ENCODE measurements at regions not wholly inside any gene's neighbourhood (a gene's known extent, or its start where the extent isn't known, plus 50 kb on each side); places are given as distances from the start of the nearest gene placed in this dataset.
"Not testable (repeated sequence)": the region's sequence is repeated elsewhere in the genome, so short reads cannot be mapped to it uniquely, and the experiment has no call there.

DNA sequence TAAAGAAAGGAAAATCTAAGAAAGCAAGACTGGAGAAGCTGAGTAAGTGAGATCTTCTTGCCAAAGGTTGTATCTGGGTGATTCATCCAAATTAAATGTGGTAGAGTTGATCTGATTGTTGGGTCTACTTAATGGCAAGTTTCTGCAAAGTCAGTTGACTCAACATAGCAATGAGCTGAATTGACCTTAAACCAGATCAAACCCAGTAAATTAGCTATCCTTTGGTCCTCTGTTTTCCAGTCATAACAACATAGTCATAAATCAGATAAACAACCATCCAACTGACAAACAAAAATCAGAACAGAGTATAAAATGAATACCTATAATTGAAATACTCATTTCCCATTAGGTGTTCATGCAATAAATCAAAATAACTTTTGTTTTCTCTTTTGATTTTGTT, 142.6 kb upstream of the CFAP20DC start:
- no peak for DNase-seq (ENCODE audit: low read depth)

DNA sequence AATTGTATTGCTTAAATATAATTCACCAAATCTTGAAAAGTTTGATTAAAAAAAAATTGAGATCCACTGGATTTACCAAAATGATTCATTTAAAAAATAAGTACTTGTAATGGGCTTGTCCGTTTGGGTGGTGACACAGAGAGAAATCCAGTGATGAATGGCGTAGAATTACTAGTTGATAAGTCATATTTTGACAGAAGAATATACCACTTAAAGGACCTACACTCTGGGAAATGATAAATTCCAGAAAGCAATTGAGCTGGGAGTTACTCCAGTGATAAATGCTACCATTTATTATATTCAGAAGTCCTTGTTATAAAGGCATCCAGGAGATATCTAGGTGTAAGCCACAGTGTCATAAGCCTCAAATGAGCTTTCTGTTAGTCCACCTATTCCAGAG, 141.8 kb upstream of the CFAP20DC start:
- no peak for DNase-seq (ENCODE audit: low read depth)

DNA sequence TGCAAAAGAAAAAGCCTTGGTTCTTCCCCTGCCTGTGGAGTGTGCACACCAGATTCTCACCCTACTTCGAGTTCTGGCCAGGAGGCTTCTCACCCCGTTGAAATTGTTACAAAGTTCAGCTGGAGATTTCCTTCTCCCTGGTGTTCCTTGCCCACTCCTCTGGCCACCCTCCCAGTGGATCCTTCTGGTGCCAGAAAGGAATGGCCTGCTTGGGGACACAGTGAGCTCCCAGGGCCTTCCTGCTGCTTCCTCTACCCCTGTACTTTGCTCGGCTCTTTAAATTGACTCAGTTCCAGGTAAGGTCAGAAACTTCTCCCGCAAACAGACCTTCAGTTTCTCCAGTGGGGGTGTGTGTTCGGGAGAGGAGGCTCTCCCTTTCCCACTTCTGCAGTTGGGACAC, 140.1 kb upstream of the CFAP20DC start:
- no peak for DNase-seq (ENCODE audit: low read depth)

DNA sequence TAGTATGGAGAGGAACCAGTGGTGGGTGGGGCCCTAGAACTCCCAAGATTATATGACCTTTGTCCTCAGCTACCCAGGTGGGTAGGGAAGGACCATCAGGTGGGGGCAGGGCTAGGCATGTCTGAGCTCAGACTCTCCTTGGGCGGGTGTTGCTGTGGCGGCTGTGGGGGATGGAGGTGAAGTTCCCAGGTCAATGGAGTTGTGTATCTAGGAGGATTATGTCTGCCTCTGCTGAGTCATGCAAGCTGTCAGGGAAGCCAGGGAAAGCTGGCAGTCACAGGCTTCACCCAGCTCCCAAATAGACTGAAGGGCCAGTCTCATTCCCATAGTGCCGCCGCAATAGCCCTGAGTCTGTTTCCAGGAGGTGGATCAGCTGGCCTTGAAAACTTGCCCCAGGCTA, 139.7 kb upstream of the CFAP20DC start:
- no peak for DNase-seq (ENCODE audit: low read depth)

DNA sequence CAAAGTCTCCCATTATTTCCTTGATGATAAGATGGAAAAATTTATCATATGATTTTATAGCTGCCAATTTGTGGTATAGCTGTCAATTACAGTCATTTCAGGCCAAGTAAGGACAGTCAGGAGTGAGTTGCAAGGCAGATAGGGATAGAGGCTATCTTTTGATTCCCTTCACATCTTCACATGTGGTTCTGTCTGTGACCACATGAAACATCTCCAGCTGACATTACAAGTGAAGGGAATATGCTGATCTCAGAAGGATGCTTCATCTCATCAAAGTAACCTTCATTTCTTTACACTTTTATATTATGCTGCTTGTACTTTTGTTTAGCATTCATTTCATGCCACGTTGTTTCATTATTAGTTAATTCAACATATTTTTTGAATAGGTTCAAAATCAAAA, 136.9 kb upstream of the CFAP20DC start:
- DNase-seq (ENCODE audit: low read depth): no peak

DNA sequence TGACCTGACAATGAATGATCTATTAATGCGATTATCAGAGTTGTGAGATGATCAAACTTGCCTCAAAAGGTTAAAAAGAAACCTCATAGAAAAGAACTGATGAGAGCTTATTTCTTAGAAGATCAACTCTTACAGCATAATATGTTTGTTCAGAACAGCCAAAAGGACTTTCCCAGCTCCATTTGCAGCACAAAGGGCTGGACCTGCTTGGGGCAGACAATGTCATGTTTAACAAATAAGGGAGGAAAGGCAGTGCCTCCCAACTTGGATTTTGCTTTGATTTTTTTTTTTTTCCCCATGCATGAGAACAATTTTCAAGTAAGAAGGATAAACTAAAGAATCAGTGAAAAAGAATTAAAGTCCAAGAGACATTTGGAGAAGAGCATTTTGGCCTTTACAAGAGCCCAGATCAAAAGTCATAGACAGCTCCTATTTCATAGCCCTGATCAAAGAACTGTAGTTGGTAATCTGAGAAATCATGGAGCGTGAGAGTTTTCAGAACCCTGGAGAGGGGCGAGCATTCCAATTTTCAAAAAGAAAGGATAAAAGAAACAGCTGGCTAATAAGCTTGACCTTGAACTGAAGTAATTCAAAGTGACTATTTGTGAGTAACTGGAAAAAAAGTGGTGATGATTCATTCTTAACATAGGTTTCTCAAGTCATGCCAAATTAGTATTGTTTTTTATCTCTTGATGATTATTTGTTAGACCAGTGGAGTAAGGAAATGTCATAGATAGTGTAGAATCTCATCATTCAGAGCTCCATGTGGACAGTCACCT, 136.0 kb upstream of the CFAP20DC start:
- DNase-seq (ENCODE audit: low read depth): no peak

DNA sequence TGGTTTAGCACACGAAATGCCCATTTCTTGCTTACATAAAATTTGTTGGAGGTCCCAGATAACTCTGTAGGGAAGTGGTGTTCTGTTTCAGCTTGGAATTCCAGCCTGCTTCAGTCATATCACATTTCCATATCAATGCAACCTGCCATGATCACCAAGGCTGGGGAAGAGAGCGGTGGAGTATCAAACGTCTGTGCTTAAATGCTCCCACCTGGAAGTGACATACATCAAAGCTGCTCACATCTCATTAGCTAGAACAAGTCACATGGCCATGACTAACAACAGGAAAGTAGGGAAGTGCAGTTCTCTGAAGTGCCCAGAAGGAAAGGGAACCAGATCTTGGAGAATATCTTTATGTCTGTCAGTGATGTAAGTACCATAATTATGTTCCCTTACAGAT, 130.2 kb upstream of the CFAP20DC start:
- no peak for DNase-seq (ENCODE audit: low read depth)

DNA sequence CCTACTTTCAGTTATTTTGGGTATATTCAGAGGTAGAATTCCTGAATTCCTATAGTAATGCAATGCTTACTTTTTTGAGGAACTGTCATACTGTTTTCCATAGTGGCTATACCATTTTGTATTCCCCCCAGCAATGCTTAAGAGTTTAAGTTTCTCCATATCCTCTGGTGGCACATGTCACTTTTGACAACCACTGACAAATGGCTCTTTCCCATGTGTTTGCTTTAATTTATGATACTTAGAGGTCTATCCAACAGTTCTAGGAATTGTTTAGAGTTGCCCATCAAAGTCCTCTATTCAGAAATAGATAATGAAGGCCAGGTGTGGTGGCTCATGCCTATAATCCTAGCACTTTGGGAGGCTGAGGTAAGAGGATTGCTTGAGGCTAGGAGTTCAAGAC, 128.9 kb upstream of the CFAP20DC start:
- DNase-seq (ENCODE audit: low read depth): no peak

DNA sequence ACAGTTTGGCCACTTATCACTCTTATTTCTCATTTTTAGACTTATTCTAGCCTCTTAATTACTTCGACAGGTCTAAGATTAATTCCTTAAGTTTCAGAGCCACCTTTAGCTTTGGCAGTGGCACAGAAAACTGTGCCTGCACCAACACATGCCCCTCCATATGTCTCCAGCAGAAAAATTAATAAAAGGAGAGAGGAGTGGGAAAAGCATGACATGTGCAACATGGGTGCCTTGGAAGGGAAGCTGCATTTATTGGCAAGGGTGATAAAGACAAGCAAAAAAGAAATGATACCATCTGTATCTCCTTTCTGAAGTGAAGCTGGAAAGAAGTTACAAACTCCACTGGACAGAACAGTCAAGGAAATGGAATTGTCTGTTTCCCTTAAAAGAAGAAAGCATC, 121.7 kb upstream of the CFAP20DC start:
- no peak for DNase-seq (ENCODE audit: low read depth)

DNA sequence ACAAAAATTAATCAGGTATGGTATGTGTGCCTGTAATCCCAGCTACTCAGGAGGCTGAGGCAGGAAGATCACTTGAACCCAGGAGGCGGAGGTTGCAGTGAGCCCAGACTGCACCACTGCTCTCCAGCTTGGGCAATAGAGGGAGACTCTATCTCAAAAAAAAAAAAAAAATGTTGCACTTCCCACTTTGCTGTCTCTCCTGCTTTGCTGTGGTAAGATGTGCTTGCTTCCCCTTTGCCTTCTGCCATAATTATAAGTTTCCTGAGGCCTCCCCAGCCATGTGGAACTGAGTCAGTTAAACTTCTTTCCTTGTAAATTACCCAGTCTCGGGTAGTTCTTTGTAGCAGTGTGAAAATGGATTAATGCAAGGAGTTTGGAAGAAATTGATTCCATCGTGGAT, 120.3 kb upstream of the CFAP20DC start:
- not testable (repeated sequence) for DNase-seq (ENCODE audit: low read depth)

DNA sequence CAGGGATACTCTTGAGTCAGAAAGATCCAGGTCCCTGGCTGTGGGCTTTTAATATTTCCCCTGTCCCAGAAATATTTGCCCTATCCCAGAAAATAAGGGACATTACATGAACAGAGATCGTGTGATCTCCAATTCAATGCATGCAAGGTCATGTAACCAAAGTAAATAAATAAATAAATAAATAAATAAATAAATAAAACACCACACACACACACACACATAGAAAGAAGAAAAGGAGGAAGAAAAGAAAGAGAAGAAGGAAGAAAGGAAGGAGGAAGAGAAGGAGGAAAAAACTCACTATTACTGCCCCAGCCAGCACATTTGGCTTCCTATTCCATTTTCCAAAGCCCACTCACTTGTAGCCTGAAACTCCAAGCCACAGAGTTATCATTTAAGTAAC, 117.9 kb upstream of the CFAP20DC start:
- no peak for DNase-seq (ENCODE audit: low read depth)

DNA sequence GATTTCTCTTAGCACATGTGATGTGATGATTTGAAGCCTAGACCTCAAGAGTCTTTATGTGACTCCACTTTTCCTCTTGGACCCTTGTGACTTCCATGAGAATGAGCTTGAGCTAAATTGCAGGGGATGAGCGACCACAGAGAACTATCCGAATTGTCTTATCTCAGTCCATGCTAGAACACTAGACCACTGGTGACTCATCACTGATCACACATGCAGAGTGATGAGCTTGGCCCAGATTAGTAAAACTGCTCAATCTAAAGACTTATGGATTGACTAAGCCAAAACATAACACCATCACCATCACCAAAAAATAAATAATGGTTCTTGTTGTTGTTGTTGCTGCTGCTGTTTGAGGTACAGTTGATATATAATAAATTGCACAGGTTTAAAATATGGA, 114.1 kb upstream of the CFAP20DC start:
- no peak for DNase-seq (ENCODE audit: low read depth)

DNA sequence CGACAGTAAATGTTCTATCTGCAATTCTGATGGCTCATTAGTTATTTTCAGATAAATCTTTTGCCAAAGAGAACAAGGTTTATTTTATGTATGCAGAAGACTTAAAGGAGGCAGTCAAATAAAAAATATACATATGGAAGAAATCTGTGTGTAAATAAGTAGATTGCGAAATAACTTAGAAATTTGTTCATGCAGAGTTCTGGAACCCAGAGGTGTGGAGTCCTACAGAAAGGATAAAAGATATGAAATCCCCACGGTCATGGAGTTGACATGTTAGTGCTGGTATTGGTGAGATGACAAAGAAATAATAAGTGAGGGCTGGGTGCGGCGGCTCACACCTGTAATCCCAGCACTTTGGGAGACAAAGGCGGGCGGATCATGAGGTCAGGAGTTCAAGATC, 111.2 kb upstream of the CFAP20DC start:
- DNase-seq (ENCODE audit: low read depth): no peak

DNA sequence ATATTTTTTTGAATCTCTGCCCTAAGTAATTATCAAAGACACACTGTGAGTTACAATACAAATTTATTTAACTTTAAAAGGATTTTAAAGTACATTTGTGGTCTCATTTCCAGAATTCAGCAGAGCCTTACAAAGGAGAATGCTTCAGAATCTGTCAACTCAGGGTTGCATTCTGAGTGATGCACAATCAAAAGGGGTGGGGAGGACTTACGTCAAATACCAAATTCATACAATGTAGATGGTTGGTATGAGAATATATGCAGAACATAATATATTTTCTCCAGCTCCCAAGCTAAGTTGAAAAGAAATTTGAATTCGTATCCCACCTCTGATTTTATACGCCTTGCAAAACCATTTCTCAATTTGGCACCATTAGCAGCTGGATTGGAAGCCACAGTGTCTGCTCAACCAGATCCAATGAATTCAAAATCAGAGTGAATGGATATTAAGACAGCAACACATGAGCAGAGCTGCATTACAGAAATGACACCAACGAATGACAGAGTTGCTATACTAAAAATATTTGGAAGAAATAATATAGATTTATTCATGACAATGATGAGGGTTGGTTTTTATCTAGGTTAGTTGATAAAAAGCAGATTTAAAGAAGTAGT, 110.4 kb upstream of the CFAP20DC start:
- DNase-seq (ENCODE audit: low read depth): no peak

DNA sequence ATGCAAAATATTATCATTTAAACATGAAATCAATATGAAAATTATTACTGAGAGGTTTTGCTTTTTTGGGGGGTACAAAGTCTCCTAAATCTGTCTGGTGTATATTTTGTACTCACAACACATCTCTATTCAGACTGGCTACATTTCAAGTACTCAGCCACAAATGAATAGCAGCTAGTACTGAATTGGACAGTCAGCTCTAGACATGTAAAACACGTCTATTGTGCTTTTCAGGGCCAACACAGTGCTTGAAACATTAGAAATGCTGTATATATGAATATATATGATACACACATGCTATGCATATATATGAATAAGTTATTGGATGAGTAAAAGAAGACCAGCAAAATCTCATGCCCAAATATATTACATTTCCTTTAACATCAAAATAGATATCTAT, 103.8 kb upstream of the CFAP20DC start:
- no peak for DNase-seq (ENCODE audit: low read depth)

DNA sequence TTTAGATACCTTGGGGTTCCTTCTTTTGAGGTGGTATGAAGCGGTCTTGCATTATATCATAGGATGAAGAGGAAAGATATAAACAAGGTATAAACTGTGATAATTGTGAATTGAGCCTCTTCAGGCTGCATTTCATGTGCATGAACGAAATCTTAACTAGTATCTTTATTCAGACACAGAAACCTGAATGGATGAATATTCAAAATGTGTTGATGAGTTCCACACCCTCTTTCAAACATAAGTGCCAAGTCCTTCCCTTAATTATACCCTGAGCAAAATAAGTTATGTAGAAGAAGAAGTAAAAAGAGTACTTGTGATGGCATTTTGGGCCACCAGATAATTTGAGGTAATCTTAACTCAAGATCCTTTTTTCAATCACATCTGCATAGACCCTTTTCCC, 103.1 kb upstream of the CFAP20DC start:
- DNase-seq (ENCODE audit: low read depth): no peak

DNA sequence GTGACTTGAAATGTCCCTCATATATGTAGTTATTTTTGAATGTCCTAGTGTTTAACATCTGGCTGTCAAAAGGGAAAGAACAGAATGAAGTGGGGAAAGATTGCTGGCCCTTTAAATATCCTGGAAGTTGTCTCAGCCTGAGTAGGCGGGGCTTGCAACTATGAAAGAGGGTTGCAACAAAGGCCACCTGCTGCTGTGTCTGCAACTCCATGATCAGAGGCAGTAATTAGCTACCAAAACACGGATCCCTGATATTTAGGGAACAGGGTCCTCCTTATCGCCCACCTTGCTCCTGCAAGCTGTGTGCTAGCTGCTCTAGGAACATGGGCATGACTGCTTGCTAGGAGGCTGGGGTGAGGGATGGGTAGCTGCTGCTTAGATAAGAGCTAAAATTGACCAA, 100.2 kb upstream of the CFAP20DC start:
- no peak for DNase-seq (ENCODE audit: low read depth)

DNA sequence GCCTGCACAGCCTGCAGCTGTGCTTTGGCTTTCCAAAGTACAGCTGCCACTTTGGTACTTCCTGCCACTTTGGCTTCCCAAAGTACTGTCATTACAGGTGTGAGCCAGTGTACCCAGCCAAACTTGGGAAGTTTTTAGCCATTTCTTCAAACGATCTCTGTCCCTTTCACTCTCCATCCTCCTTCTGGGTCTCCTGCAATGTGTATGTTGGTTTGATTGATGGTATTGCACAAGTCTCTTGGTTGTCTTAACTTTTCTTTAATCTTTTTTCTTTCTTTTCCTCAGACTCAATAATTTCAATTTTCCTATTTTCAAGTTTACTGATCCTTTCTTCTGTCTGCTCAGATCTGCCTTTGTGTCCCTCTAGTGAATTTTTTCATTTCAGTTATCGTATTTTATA, 99.3 kb upstream of the CFAP20DC start:
- no peak for DNase-seq (ENCODE audit: low read depth)

DNA sequence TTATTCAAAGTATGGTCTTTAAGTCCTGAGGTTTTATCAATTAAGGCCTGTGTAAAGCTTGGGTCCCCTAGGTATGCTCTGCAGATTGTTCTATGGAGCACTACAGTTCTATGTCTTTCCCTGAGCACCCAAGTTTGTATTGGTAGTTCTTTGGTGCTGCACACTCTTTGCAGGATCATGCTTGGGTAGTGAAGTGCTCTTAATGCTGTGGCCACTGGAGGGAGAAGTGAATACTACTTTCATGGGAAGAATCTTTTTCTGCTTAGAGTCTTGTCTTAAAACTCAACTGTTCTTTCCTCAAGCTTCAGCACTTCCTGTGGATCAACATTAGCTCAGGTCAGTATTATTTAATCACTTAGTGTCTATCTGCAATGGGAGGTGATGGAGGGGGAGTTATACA, 93.6 kb upstream of the CFAP20DC start:
- DNase-seq (ENCODE audit: low read depth): no peak

DNA sequence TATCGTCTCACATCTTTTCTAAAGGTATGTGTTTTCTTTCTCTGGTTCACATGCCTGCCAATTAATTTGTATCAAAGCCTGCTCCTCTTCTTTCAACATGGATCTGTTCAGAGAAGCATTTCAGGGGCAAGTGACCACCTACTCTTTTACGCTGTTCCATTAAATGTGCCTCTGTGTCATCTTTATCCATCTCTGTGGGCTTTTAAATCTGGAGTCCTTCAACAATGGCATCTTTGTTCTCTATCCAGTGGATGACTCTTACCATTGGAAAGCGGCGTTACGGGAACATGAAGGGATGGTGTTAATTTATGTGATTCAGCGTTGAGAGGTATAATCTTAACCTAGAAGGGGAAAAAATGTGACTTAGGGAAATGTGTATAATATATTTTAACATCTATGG, 92.7 kb upstream of the CFAP20DC start:
- no peak for DNase-seq (ENCODE audit: low read depth)

DNA sequence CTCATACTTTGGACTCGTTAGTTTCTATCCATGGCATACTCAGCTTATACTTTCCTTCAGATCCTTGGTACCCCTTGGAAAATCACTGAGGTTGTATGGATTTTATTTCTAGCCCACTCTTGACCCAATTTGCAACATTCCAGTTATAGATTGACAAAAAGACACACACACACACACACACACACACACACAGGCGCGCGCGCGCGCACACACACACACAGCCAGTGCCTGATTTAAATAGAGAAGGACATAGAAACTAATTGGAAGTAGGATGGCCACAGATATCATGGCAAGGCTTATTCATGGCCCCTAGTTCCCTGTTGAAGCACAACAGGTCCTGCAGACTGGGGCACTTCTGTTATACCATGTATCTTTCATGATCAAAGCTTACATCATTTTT, 89.1 kb upstream of the CFAP20DC start:
- no peak for DNase-seq (ENCODE audit: low read depth)

DNA sequence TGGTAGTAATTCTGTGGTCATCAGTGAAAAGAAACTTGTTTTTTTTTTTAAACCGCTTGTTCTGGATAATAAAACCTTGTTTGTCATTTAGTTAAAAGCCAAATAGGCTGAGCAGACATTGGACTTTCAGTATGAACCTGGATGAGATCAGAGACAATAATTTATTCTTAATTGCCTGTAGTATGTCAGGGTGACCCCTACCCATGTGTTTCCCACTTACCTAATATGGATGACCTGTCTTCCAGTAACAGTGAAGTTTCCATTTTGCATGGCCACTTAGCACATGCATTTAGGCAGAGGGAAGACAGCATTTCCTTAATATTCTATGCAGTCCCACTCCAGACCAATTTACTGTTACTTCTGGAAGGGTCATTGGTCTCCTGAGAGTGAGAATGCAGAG, 87.6 kb upstream of the CFAP20DC start:
- no peak for DNase-seq (ENCODE audit: low read depth)

DNA sequence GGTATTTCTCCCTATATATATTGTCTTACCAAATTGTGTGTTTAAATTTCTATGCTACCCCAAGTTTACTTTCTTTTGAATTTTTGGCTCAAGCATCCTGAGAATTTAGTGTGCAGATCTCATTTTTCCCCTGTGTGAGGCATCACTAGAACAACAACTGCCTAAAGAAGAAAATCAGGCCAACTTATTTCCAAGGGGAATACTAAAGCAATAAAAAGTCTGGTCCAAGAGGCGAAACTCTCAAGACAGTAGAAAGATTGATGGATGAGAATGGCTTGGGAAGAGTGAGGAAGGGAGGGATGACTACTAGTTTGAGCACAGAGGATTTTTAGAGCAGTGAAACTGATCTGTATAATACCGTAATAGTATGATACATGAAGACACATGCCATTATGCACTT, 86.3 kb upstream of the CFAP20DC start:
- DNase-seq (ENCODE audit: low read depth): no peak

DNA sequence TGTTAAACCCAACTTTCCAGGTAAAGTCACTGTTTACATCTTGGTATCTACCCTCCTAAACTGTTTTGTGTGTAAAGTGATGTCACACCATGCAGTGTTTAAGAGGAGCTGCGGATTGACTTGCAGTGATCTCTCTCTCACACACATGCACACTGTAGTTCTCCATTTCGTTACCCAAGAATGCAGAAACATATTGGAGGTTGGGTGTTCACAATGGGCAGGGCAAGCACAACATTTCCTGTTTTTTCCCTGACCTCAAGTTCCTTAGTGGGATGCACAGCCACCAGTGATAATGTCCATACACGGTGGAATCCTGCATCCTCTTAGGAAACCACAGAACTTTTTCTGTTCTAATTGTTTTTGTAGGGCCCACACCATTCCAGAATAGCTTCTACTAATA, 85.3 kb upstream of the CFAP20DC start:
- DNase-seq (ENCODE audit: low read depth): no peak
